GM10248 (cell line): ENCODE measurements at regions not wholly inside any gene's neighbourhood (a gene's known extent, or its start where the extent isn't known, plus 50 kb on each side); places are given as distances from the start of the nearest gene placed in this dataset.

ENCODE experiments used
- CTCF ChIA-PET: fragments of 300-600 bp; sonication (Branson Sonifier 250); formaldehyde crosslinking; extraction: SDS; loops from one replicate; lab custom pipeline; 2021; ENCODE audit warnings: antibody characterized with exemption; lab: Yijun Ruan, JAX
- POLR2A ChIA-PET: fragments of 350-650 bp; sonication (Branson Sonifier 250); formaldehyde crosslinking; extraction: SDS; loops from one replicate; lab custom pipeline; 2020; ENCODE audit warnings: antibody characterized with exemption; lab: Yijun Ruan, JAX
- DNase-seq: peaks from one replicate; pipeline ENCODE4 v3.0.0; 2012; ENCODE audit errors: extremely low spot score
- CTCF ChIP-seq: IDR thresholded peaks from 2 replicates; pipeline ENCODE4 v1.5.1; 2012; ENCODE audit warnings: mild to moderate bottlenecking, low read depth; ENCODE audit errors: extremely low read depth, missing control alignments, control extremely low read depth

- no peak for DNase-seq
- CTCF ChIA-PET = interaction anchor here (1.0 to 2.6 kb wide), 7 partner anchors 9 to 173 kb away, joined by 3 to 13 read pairs (median 4); no protein-coding TSS in a partner anchor
- no peak for TF ChIP-seq CTCF
- POLR2A ChIA-PET = no interaction called here
Observed at GRCh38 chr10:58969576-58969975, 206.9 kb upstream of the PHYHIPL start.

GRCh38 chr10:58970160-58970915 lies 206.1 kb upstream of the PHYHIPL start:
- DNase-seq = no peak
- TF ChIP-seq CTCF = no peak
- ChIA-PET POLR2A (no interaction called here), CTCF (interaction anchor here (0.6 to 2.6 kb wide), 7 partner anchors 8 to 30 kb away, joined by 3 to 13 read pairs (median 4); no protein-coding TSS in a partner anchor)

GRCh38 chr10:58971211-58971610 lies 205.2 kb upstream of the PHYHIPL start:
- DNase-seq = no peak
- TF ChIP-seq CTCF = no peak
- ChIA-PET CTCF (interaction anchor here (0.7 to 1.6 kb wide), 7 partner anchors 11 to 651 kb away, joined by 3 to 5 read pairs (median 4); no protein-coding TSS in a partner anchor), POLR2A (no interaction called here)

- no peak for DNase-seq
- TF ChIP-seq CTCF = no peak
- ChIA-PET CTCF (interaction anchor here (0.7 to 1.6 kb wide), 6 partner anchors 9 to 650 kb away, joined by 3 to 4 read pairs (median 4); no protein-coding TSS in a partner anchor), POLR2A (no interaction called here)
Observed at GRCh38 chr10:58971796-58972491, 204.5 kb upstream of the PHYHIPL start.

- DNase-seq = no peak
- ChIA-PET POLR2A (no interaction called here), CTCF (interaction anchor here (1.0 to 2.9 kb wide), 3 partner anchors 8 to 21 kb away, joined by 3 to 8 read pairs (median 6); no protein-coding TSS in a partner anchor)
- no peak for TF ChIP-seq CTCF
Observed at GRCh38 chr10:58972576-58973234, 203.7 kb upstream of the PHYHIPL start.

GRCh38 chr10:58973235-58973595 lies 203.2 kb upstream of the PHYHIPL start:
- no peak for TF ChIP-seq CTCF
- no peak for DNase-seq
- CTCF ChIA-PET = interaction anchor here (2.1 to 2.9 kb wide), 2 partner anchors 9 to 21 kb away, joined by 6 to 8 read pairs; no protein-coding TSS in a partner anchor
- POLR2A ChIA-PET = no interaction called here
